Neural cell (in vitro differentiated cells): ENCODE measurements at regions not wholly inside any gene's neighbourhood (a gene's known extent, or its start where the extent isn't known, plus 50 kb on each side); places are given as distances from the start of the nearest gene placed in this dataset.

Experiments
- CTCF ChIP-seq: fragments of 450-650 bp; IDR thresholded peaks from 2 replicates; pipeline ENCODE4 v1.5.1; 2014; ENCODE audit warnings: antibody characterized with exemption, mild to moderate bottlenecking, moderate library complexity; ENCODE audit not compliant: poor library complexity, severe bottlenecking
- EZH2 ChIP-seq: fragments of 200-600, 300-800 bp; shearing (Covaris generic), sonication (generic); IDR thresholded peaks from 2 replicates; pipeline ENCODE4 v1.6.1; 2014; ENCODE audit warnings: antibody characterized with exemption, low read length, borderline replicate concordance, mild to moderate bottlenecking; ENCODE audit not compliant: insufficient read depth, poor library complexity, severe bottlenecking

- TF ChIP-seq EZH2, result no peak
- no peak for TF ChIP-seq CTCF
Observed at GRCh38 chr1:116314305-116314919, 58.6 kb upstream of the ATP1A1 start.
